Keratinocyte (primary cell): ENCODE measurements at regions not wholly inside any gene's neighbourhood (a gene's known extent, or its start where the extent isn't known, plus 50 kb on each side); places are given as distances from the start of the nearest gene placed in this dataset.

Experiments
- DNase-seq: peaks from one replicate; pipeline ENCODE4 v3.0.0-alpha.2; 2011; ENCODE audit warnings: low read depth, missing footprints, low spot score
- FAIRE-seq: peaks from 2 replicates; lab custom pipeline; 2011; peaks lifted over from hg19 to GRCh38; lab: Jason Lieb, UNC
- H2AFZ ChIP-seq: 2 replicates; pipeline ENCODE4 v1.6.0; 2012; ENCODE audit warnings: low read length, control low read depth, inconsistent platforms; ENCODE audit not compliant: control insufficient read depth
- H3K27ac ChIP-seq: 2 replicates; pipeline ENCODE4 v1.5.1; 2011; ENCODE audit warnings: low read length; ENCODE audit not compliant: control insufficient read depth, insufficient read depth
- H3K27me3 ChIP-seq: 3 replicates; pipeline ENCODE4 v1.6.0; 2011; ENCODE audit warnings: low read length; ENCODE audit not compliant: control insufficient read depth, insufficient read depth; ENCODE audit errors: extremely low read depth
- H3K36me3 ChIP-seq, 2 experiments: 2 replicates in 1 of 2; 3 replicates in 1 of 2; pipeline ENCODE4 v1.5.1; 2011; ENCODE audit warnings: low read length in 2 of 2, mild to moderate bottlenecking in 1 of 2; ENCODE audit not compliant: control insufficient read depth in 2 of 2, insufficient read depth in 2 of 2; ENCODE audit errors: extremely low read depth in 1 of 2
- H3K4me1 ChIP-seq: 3 replicates; pipeline ENCODE4 v1.5.1; 2011; ENCODE audit warnings: low read length; ENCODE audit not compliant: control insufficient read depth, insufficient read depth; ENCODE audit errors: extremely low read depth
- H3K4me2 ChIP-seq: 3 replicates; pipeline ENCODE4 v1.6.0; 2011; ENCODE audit warnings: low read depth, low read length; ENCODE audit not compliant: control insufficient read depth, insufficient read depth; ENCODE audit errors: extremely low read depth
- H3K4me3 ChIP-seq, 3 experiments: fragments of 200-600 bp in 1 of 3; sonication (generic) in 1 of 3; 2 replicates in 2 of 3; 3 replicates in 1 of 3; pipeline ENCODE4 v1.5.1; 2011 to 2016; ENCODE audit warnings: low read length in 3 of 3, mild to moderate bottlenecking in 3 of 3, control low read depth in 2 of 3, inconsistent platforms in 1 of 3, low read depth in 1 of 3, mixed read lengths in 1 of 3, mixed run types in 1 of 3, moderate library complexity in 1 of 3; ENCODE audit not compliant: control insufficient read depth in 2 of 3, insufficient read depth in 2 of 3; ENCODE audit errors: extremely low read depth in 1 of 3
- H3K79me2 ChIP-seq: 2 replicates; pipeline ENCODE4 v1.6.0; 2012; ENCODE audit warnings: low read length; ENCODE audit not compliant: control insufficient read depth, insufficient read depth
- H3K9ac ChIP-seq: 3 replicates; pipeline ENCODE4 v1.6.0; 2011; ENCODE audit warnings: low read length; ENCODE audit not compliant: control insufficient read depth, insufficient read depth; ENCODE audit errors: extremely low read depth
- H3K9me1 ChIP-seq: 3 replicates; pipeline ENCODE4 v1.6.0; 2011; ENCODE audit warnings: low read length; ENCODE audit not compliant: control insufficient read depth, insufficient read depth; ENCODE audit errors: extremely low read depth
- H3K9me3 ChIP-seq: 2 replicates; pipeline ENCODE4 v1.5.1; 2012; ENCODE audit warnings: low read depth, low read length; ENCODE audit not compliant: control insufficient read depth
- H4K20me1 ChIP-seq: 3 replicates; pipeline ENCODE4 v1.6.0; 2011; ENCODE audit warnings: low read length; ENCODE audit not compliant: control insufficient read depth, insufficient read depth; ENCODE audit errors: extremely low read depth
- EZH2 ChIP-seq: IDR thresholded peaks from one replicate; pipeline ENCODE4 v1.6.1; 2012; ENCODE audit warnings: inconsistent platforms, mild to moderate bottlenecking, low read length, moderate library complexity
- dilution Hi-C: fragments of 300-500 bp; cut with MboI; formaldehyde crosslinking; loops from one replicate; pipeline ENCODE4 v1.7.0; 2020; ENCODE audit warnings: low sequenced_read_pairs; ENCODE audit not compliant: extremely low pct_ligation_motif_present
- TF ChIP-seq, protein P1 (sequence below), 3 experiments: IDR thresholded peaks in 1 of 3; conservative IDR thresholded peaks in 1 of 3; optimal IDR thresholded peaks in 1 of 3; 2 replicates in 2 of 3; 3 replicates in 1 of 3; pipeline versions ENCODE3 to v1.5.1; 2011; ENCODE audit warnings: low read length in 3 of 3, mild to moderate bottlenecking in 3 of 3, moderate library complexity in 2 of 3, control low read depth in 1 of 3, inconsistent platforms in 1 of 3; ENCODE audit not compliant: insufficient read depth in 2 of 3; ENCODE audit errors: extremely low read depth in 1 of 3

GRCh38 chr1:230575886-230576500 is 66.3 kb upstream of the COG2 start:
- no peak overlapping the region for H3K4me3 ChIP-seq
- no peaks in the 10 kb centered on the region for H3K79me2 ChIP-seq
- dilution Hi-C loops: no loop called here
- H3K9me1 ChIP-seq: no peaks in the 10 kb centered on the region
- H3K9me3 ChIP-seq: no peaks in the 10 kb centered on the region
- no peak for FAIRE-seq
- no peaks in the 10 kb centered on the region for H4K20me1 ChIP-seq
- no peak overlapping the region for H3K9ac ChIP-seq
- H3K4me2 ChIP-seq: no peak overlapping the region
- H3K4me1 ChIP-seq: no peaks in the 10 kb centered on the region
- no peak overlapping the region for H3K27ac ChIP-seq
- no peak overlapping the region for H2AFZ ChIP-seq
- H3K27me3 ChIP-seq: peaks cover 9% of the 10 kb centered on the region
- H3K36me3 ChIP-seq: no peaks in the 10 kb centered on the region
- TF ChIP-seq, protein P1, sequence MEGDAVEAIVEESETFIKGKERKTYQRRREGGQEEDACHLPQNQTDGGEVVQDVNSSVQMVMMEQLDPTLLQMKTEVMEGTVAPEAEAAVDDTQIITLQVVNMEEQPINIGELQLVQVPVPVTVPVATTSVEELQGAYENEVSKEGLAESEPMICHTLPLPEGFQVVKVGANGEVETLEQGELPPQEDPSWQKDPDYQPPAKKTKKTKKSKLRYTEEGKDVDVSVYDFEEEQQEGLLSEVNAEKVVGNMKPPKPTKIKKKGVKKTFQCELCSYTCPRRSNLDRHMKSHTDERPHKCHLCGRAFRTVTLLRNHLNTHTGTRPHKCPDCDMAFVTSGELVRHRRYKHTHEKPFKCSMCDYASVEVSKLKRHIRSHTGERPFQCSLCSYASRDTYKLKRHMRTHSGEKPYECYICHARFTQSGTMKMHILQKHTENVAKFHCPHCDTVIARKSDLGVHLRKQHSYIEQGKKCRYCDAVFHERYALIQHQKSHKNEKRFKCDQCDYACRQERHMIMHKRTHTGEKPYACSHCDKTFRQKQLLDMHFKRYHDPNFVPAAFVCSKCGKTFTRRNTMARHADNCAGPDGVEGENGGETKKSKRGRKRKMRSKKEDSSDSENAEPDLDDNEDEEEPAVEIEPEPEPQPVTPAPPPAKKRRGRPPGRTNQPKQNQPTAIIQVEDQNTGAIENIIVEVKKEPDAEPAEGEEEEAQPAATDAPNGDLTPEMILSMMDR (optimal IDR thresholded peaks at IDR 0.05 in 1 of 3, IDR thresholded peaks at IDR 0.05 in 1 of 3, conservative IDR thresholded peaks at IDR 0.05 in 1 of 3; ENCODE audit: extremely low read depth in 1 of 3, insufficient read depth in 2 of 3, low read length in 3 of 3): no peak
- no peak for TF ChIP-seq EZH2
- DNase-seq: no peak

DNA sequence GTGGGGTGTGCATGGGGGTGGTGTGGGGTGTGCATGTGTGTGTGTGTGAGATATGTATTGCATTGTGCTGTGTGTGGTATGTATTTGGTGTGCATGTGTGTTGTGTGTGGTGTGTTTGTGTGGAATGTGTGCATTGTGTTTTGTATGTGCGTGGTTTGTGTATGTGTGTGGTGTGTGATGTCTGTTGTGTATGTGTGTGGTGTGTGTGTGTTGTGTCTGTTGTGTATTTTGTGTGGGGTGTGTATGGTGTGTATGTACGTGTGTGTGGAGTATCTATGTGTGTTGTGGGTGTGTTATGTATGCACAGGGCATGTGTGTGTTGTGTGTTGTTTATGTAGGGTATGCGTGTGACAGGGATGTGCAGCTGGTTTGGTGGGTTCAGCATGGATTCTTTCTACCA is 67.8 kb upstream of the COG2 start:
- Histone ChIP-seq H3K4me2 (no peak overlapping the region), H3K27ac (no peak overlapping the region), H3K9ac (no peak overlapping the region), H3K36me3 (no peaks in the 10 kb centered on the region), H3K9me1 (no peaks in the 10 kb centered on the region), H3K79me2 (no peaks in the 10 kb centered on the region), H3K9me3 (no peaks in the 10 kb centered on the region), H2AFZ (no peak overlapping the region), H4K20me1 (no peaks in the 10 kb centered on the region), H3K4me1 (no peaks in the 10 kb centered on the region), H3K27me3 (peaks cover 9% of the 10 kb centered on the region), H3K4me3 (no peak overlapping the region)
- no peak for FAIRE-seq
- DNase-seq: no peak
- dilution Hi-C loops: no loop called here
- TF ChIP-seq EZH2: no peak
- TF ChIP-seq, protein P1 (optimal IDR thresholded peaks at IDR 0.05 in 1 of 3, IDR thresholded peaks at IDR 0.05 in 1 of 3, conservative IDR thresholded peaks at IDR 0.05 in 1 of 3; ENCODE audit: extremely low read depth in 1 of 3, insufficient read depth in 2 of 3, low read length in 3 of 3): no peak
